Adrenal gland (tissue), 9 donors: ENCODE measurements at regions not wholly inside any gene's neighbourhood (a gene's known extent, or its start where the extent isn't known, plus 50 kb on each side); places are given as distances from the start of the nearest gene placed in this dataset.

Source experiments
- DNase-seq, 7 donors: peaks; one replicate each; pipeline ENCODE4 v3.0.0-alpha.2; 2019 to 2020
- H3K27ac ChIP-seq, 5 donors: fragments of 200-600 bp; sonication (generic) in 4 of 5; 1 replicate in 3 of 5; 2 replicates in 2 of 5; pipeline versions ENCODE4 v1.5.1 to v1.8.0; 2016 to 2020; ENCODE audit warnings: mild to moderate bottlenecking in 1 of 5
- H3K27me3 ChIP-seq: fragments of 200-600 bp; 2 replicates; pipeline ENCODE4 v1.8.0; 2021
- H3K36me3 ChIP-seq, 2 donors: fragments of 200-600 bp; replicated peaks in 1 of 2; 1 replicate in 1 of 2; 2 replicates in 1 of 2; pipeline versions ENCODE4 v1.5.1 to v1.8.0; 2018 to 2022
- H3K4me1 ChIP-seq, 2 donors: fragments of 200-600 bp; replicated peaks in 1 of 2; 1 replicate in 1 of 2; 2 replicates in 1 of 2; pipeline versions ENCODE4 v1.5.1 to v1.8.0; 2018 to 2021
- H3K4me3 ChIP-seq, 4 donors: fragments of 200-600 bp; sonication (generic) in 3 of 4; one replicate each; pipeline ENCODE4 v1.5.1; 2016 to 2018
- H3K9me3 ChIP-seq, 3 donors: fragments of 200-600 bp; sonication (generic) in 1 of 3; replicated peaks in 1 of 3; 1 replicate in 2 of 3; 2 replicates in 1 of 3; pipeline versions ENCODE4 v1.5.1 to v1.8.0; 2016 to 2021
- CTCF ChIP-seq, 6 experiments: fragments of 450-650 bp in 4 of 6; fragments of 200-600 bp in 2 of 6; sonication (generic) in 1 of 6; IDR thresholded peaks; 1 replicate in 5 of 6; 2 replicates in 1 of 6; pipeline versions ENCODE4 v1.5.1 to v1.8.0; 2016 to 2021; ENCODE audit warnings: antibody characterized with exemption in 6 of 6, mild to moderate bottlenecking in 2 of 6, moderate library complexity in 1 of 6
- POLR2A ChIP-seq, 2 donors: fragments of 450-650 bp; IDR thresholded peaks; one replicate each; pipeline ENCODE4 v1.6.1; 2017; ENCODE audit warnings: antibody characterized with exemption in 2 of 2, mild to moderate bottlenecking in 2 of 2, moderate library complexity in 1 of 2
- WGBS, 4 donors: extraction: QIAGEN DNeasy Blood & Tissue Kit in 2 of 4; methylation state at CpG; one replicate each; pipeline versions ENCODE4 v1.1.5 to v1.1.7; 2013 to 2017; 5-methylcytosine and 5-hydroxymethylcytosine counted together
- intact Hi-C, 2 donors: fragments of 100-400 bp; cut with DNase I; formaldehyde crosslinking; loops; one replicate each; pipeline versions ENCODE4 v1.14.1 to v1.15.0; 2022 to 2023
- donor health status: healthy with polysubstance abuse.
- donor health status: Bipolar disorder and iron deficiency.
- donor health status: DM: yes; HTN: yes; CAD: no.
- donor health status: DM: no; HTN: no; CAD: no.
- donor health status: DM: no; HTN: no; CAD: no.

- intact Hi-C loops = no loop called here
- Histone ChIP-seq H3K27me3 (no peaks in the 10 kb centered on the region), H3K4me1 (no peaks in the 10 kb centered on the region), H3K9me3 (no peaks in the 10 kb centered on the region), H3K36me3 (no peaks in the 10 kb centered on the region), H3K27ac (no peak overlapping the region), H3K4me3 (no peak overlapping the region)
- WGBS, 4 donors = 79 to 87% (median 84%) methylated on average over 4 of the region's 4 CpGs
- TF ChIP-seq CTCF (IDR thresholded peaks at IDR 0.05) (no peak), POLR2A (IDR thresholded peaks at IDR 0.05) (no peak)
- DNase-seq = no peak
These were observed 300.6 kb downstream of the STIM2 start for GRCh38 chr4:27161191-27161590.

GRCh38 chr4:27168783-27169182 is 308.1 kb downstream of the STIM2 start:
- DNase-seq = no peak
- intact Hi-C loops = no loop called here
- 82 to 94% (median 90%) methylated on average over 1 of the region's 1 CpG for WGBS, 4 donors
- Histone ChIP-seq H3K9me3 (no peaks in the 10 kb centered on the region), H3K4me3 (no peak overlapping the region), H3K4me1 (no peaks in the 10 kb centered on the region), H3K36me3 (no peaks in the 10 kb centered on the region), H3K27me3 (no peaks in the 10 kb centered on the region), H3K27ac (no peak overlapping the region)
- TF ChIP-seq POLR2A (IDR thresholded peaks at IDR 0.05) (no peak), CTCF (IDR thresholded peaks at IDR 0.05) (no peak)

GRCh38 chr4:27173280-27173679 is 312.6 kb downstream of the STIM2 start:
- Histone ChIP-seq H3K27me3 (no peaks in the 10 kb centered on the region), H3K9me3 (no peaks in the 10 kb centered on the region), H3K27ac (no peak overlapping the region), H3K4me3 (no peak overlapping the region), H3K36me3 (no peaks in the 10 kb centered on the region), H3K4me1 (no peaks in the 10 kb centered on the region)
- DNase-seq = no peak
- TF ChIP-seq CTCF (IDR thresholded peaks at IDR 0.05) (no peak), POLR2A (IDR thresholded peaks at IDR 0.05) (no peak)
- intact Hi-C loops = no loop called here
- WGBS, 4 donors = 74 to 83% (median 75%) methylated on average over 7 of the region's 7 CpGs

- Histone ChIP-seq H3K36me3 (no peaks in the 10 kb centered on the region), H3K27me3 (no peaks in the 10 kb centered on the region), H3K4me3 (no peak overlapping the region), H3K9me3 (no peaks in the 10 kb centered on the region), H3K4me1 (no peaks in the 10 kb centered on the region), H3K27ac (no peak overlapping the region)
- 28 to 36% (median 36%) methylated on average over 3 of the region's 3 CpGs for WGBS, 4 donors
- DNase-seq = peak in 1 of 7 donors; percentile 15
- intact Hi-C loops = no loop called here
- TF ChIP-seq POLR2A (IDR thresholded peaks at IDR 0.05) (no peak), CTCF (IDR thresholded peaks at IDR 0.05) (peak in 3 of 6 experiments; percentile 21 to 34 (median 28))
These were observed 315.8 kb downstream of the STIM2 start for GRCh38 chr4:27176400-27176799.
